Hippocampal formation (tissue), 2 donors: ENCODE measurements at regions not wholly inside any gene's neighbourhood (a gene's known extent, or its start where the extent isn't known, plus 50 kb on each side); places are given as distances from the start of the nearest gene placed in this dataset.
"Not testable (repeated sequence)": the region's sequence is repeated elsewhere in the genome, so short reads cannot be mapped to it uniquely, and the experiment has no call there.

Experiments
- DNase-seq, 2 donors: peaks; one replicate each; lab custom pipeline; 2025; lab: John Stamatoyannopoulos, UW

GRCh38 chr10:35995485-35995884, 353.4 kb upstream of the FZD8 start:
- DNase-seq, result no peak

GRCh38 chr10:35993591-35994515, 351.8 kb upstream of the FZD8 start:
- DNase-seq, result no peak

- DNase-seq, result no peak
Observed at GRCh38 chr10:35992107-35992506, 350.0 kb upstream of the FZD8 start.

- no peak for DNase-seq
Observed at GRCh38 chr10:35986756-35987502, 344.8 kb upstream of the FZD8 start.

- DNase-seq, result no peak
Observed at GRCh38 chr10:35979116-35979515, 337.0 kb upstream of the FZD8 start.

- DNase-seq, result not testable (repeated sequence)
Observed at GRCh38 chr10:35973912-35974591, 332.0 kb upstream of the FZD8 start.

GRCh38 chr10:35972275-35972674, 330.2 kb upstream of the FZD8 start:
- no peak for DNase-seq

- DNase-seq, result no peak
Observed at GRCh38 chr10:35971397-35971796, 329.3 kb upstream of the FZD8 start.

- no peak for DNase-seq
Observed at GRCh38 chr10:35963685-35964084, 321.6 kb upstream of the FZD8 start.

- DNase-seq, result no peak
Observed at GRCh38 chr10:35961501-35961900, 319.4 kb upstream of the FZD8 start.

- no peak for DNase-seq
Observed at GRCh38 chr10:35959252-35959651, 317.2 kb upstream of the FZD8 start.

- DNase-seq, result not testable (repeated sequence)
Observed at GRCh38 chr10:35958609-35959008, 316.5 kb upstream of the FZD8 start.

GRCh38 chr10:35950701-35951100, 308.6 kb upstream of the FZD8 start:
- no peak for DNase-seq

GRCh38 chr10:35950226-35950625, 308.1 kb upstream of the FZD8 start:
- no peak for DNase-seq

- no peak for DNase-seq
Observed at GRCh38 chr10:35949811-35950211, 307.7 kb upstream of the FZD8 start.

GRCh38 chr10:35946556-35946955, 304.5 kb upstream of the FZD8 start:
- no peak for DNase-seq

GRCh38 chr10:35942057-35942456, 300.0 kb upstream of the FZD8 start:
- DNase-seq, result no peak

GRCh38 chr10:35940141-35941041, 298.3 kb upstream of the FZD8 start:
- DNase-seq, result no peak

- no peak for DNase-seq
Observed at GRCh38 chr10:35938160-35938559, 296.1 kb upstream of the FZD8 start.

GRCh38 chr10:35937546-35937945, 295.4 kb upstream of the FZD8 start:
- no peak for DNase-seq

GRCh38 chr10:35934642-35934995, 292.5 kb upstream of the FZD8 start:
- DNase-seq, result no peak
